ENCODE measurements at regions not wholly inside any gene's neighbourhood (a gene's known extent, or its start where the extent isn't known, plus 50 kb on each side); places are given as distances from the start of the nearest gene placed in this dataset.

GRCh38 chr2:160694631-160695030 is 201.0 kb upstream of the RBMS1 start:
- H3K4me1 ChIP-seq (ENCODE audit: control insufficient read depth, insufficient read depth, low read length): no peaks in the 10 kb centered on the region
- H3K36me3 ChIP-seq (ENCODE audit: control insufficient read depth, insufficient read depth, low read length): no peaks in the 10 kb centered on the region
- H3K27ac ChIP-seq (ENCODE audit: low read length): no peak overlapping the region
- DNase-seq (ENCODE audit: low read depth, low spot score) (no peak), ATAC-seq (no peak)
- intact Hi-C loops (cut with micrococcal nuclease; ENCODE audit: unreplicated experiment) (no loop called here), in situ Hi-C loops (cut with HindIII; ENCODE audit: low pct_unique_long_range_greater_than_20kb, low sequenced_read_pairs) (no loop called here)
- ChIA-PET POLR2A (no interaction called here), CTCF (no interaction called here)
- BruUV-seq (replicated peaks): no TSS peak
- no peaks in the 10 kb centered on the region for H3K9me3 ChIP-seq (ENCODE audit: control insufficient read depth, insufficient read depth, low read depth, low read length)
- no peaks in the 10 kb centered on the region for H3K27me3 ChIP-seq (ENCODE audit: control insufficient read depth, insufficient read depth, low read length)
- TF ChIP-seq POLR2AphosphoS5 (IDR thresholded peaks at IDR 0.05; ENCODE audit: low read depth, low read length) (no peak), TCF7L2 (IDR thresholded peaks at IDR 0.05; ENCODE audit: low read depth, low read length) (no peak), SIN3A (IDR thresholded peaks at IDR 0.05; ENCODE audit: borderline replicate concordance, insufficient read depth, low read depth, low read length) (no peak), REST (IDR thresholded peaks at IDR 0.05; ENCODE audit: insufficient read depth in 1 of 2, low read depth in 2 of 2, low read length in 1 of 2) (no peak), CTCF (IDR thresholded peaks at IDR 0.05) (no peak)
- no peak overlapping the region for H3K4me3 ChIP-seq (ENCODE audit: low read depth in 2 of 2, low read length in 2 of 2)

- ATAC-seq (no peak), DNase-seq (ENCODE audit: low read depth, low spot score) (no peak)
- no peaks in the 10 kb centered on the region for H3K9me3 ChIP-seq (ENCODE audit: control insufficient read depth, insufficient read depth, low read depth, low read length)
- ChIA-PET CTCF (no interaction called here), POLR2A (interaction anchor here (0.6 kb wide), 1 partner anchor 515 kb away, joined by 3 read pairs; no protein-coding TSS in a partner anchor)
- intact Hi-C loops (cut with micrococcal nuclease; ENCODE audit: unreplicated experiment): no loop called here
- H3K27ac ChIP-seq (ENCODE audit: low read length): no peak overlapping the region
- H3K4me1 ChIP-seq (ENCODE audit: control insufficient read depth, insufficient read depth, low read length): no peaks in the 10 kb centered on the region
- no peak overlapping the region for H3K4me3 ChIP-seq (ENCODE audit: low read depth in 2 of 2, low read length in 2 of 2)
- H3K36me3 ChIP-seq (ENCODE audit: control insufficient read depth, insufficient read depth, low read length): no peaks in the 10 kb centered on the region
- TF ChIP-seq CTCF (IDR thresholded peaks at IDR 0.05) (no peak), SIN3A (IDR thresholded peaks at IDR 0.05; ENCODE audit: borderline replicate concordance, insufficient read depth, low read depth, low read length) (no peak), TCF7L2 (IDR thresholded peaks at IDR 0.05; ENCODE audit: low read depth, low read length) (no peak), REST (IDR thresholded peaks at IDR 0.05; ENCODE audit: insufficient read depth in 1 of 2, low read depth in 2 of 2, low read length in 1 of 2) (no peak), POLR2AphosphoS5 (IDR thresholded peaks at IDR 0.05; ENCODE audit: low read depth, low read length) (no peak)
- no peaks in the 10 kb centered on the region for H3K27me3 ChIP-seq (ENCODE audit: control insufficient read depth, insufficient read depth, low read length)
- in situ Hi-C loops (cut with HindIII; ENCODE audit: low pct_unique_long_range_greater_than_20kb, low sequenced_read_pairs): no loop called here
- no TSS peak for BruUV-seq (replicated peaks)
Measured at GRCh38 chr2:160695402-160696086, 201.9 kb upstream of the RBMS1 start.

Data from Panc1 (cell line).